HG02588 (cell line): ENCODE measurements at regions not wholly inside any gene's neighbourhood (a gene's known extent, or its start where the extent isn't known, plus 50 kb on each side); places are given as distances from the start of the nearest gene placed in this dataset.
"Not testable (repeated sequence)": the region's sequence is repeated elsewhere in the genome, so short reads cannot be mapped to it uniquely, and the experiment has no call there.

Experiments used
- ATAC-seq: cut with Tn5 transposase; IDR thresholded peaks from one replicate; pipeline ENCODE4 v1.9.1; 2021; ENCODE audit warnings: mild to moderate bottlenecking, moderate library complexity; ENCODE audit not compliant: unreplicated experiment

- no peak for ATAC-seq
Observed at GRCh38 chr6:113697632-113698410, 159.3 kb upstream of the MARCKS start.

- no peak for ATAC-seq
Observed at GRCh38 chr6:113699239-113699638, 157.9 kb upstream of the MARCKS start.

- ATAC-seq, result no peak
Observed at GRCh38 chr6:113701552-113702254, 155.4 kb upstream of the MARCKS start.

- ATAC-seq, result no peak
Observed at GRCh38 chr6:113707194-113707593, 150.0 kb upstream of the MARCKS start.

GRCh38 chr6:113709936-113710509 is 147.1 kb upstream of the MARCKS start:
- no peak for ATAC-seq

- no peak for ATAC-seq
Observed at GRCh38 chr6:113713665-113714064, 143.5 kb upstream of the MARCKS start.

- no peak for ATAC-seq
Observed at GRCh38 chr6:113718588-113718987, 138.6 kb upstream of the MARCKS start.

GRCh38 chr6:113719064-113719463 is 138.1 kb upstream of the MARCKS start:
- ATAC-seq, result no peak

GRCh38 chr6:113719545-113719944 is 137.6 kb upstream of the MARCKS start:
- ATAC-seq, result no peak

GRCh38 chr6:113723182-113723581 is 134.0 kb upstream of the MARCKS start:
- ATAC-seq, result no peak

GRCh38 chr6:113724927-113725326 is 132.2 kb upstream of the MARCKS start:
- ATAC-seq, result not testable (repeated sequence)

GRCh38 chr6:113731541-113731940 is 125.6 kb upstream of the MARCKS start:
- ATAC-seq, result no peak

GRCh38 chr6:113732384-113732966 is 124.7 kb upstream of the MARCKS start:
- no peak for ATAC-seq

GRCh38 chr6:113733381-113733780 is 123.8 kb upstream of the MARCKS start:
- no peak for ATAC-seq

- ATAC-seq, result no peak
Observed at GRCh38 chr6:113734982-113735381, 122.2 kb upstream of the MARCKS start.

GRCh38 chr6:113735491-113735890 is 121.7 kb upstream of the MARCKS start:
- no peak for ATAC-seq

GRCh38 chr6:113736978-113737377 is 120.2 kb upstream of the MARCKS start:
- ATAC-seq, result no peak

GRCh38 chr6:113739041-113739655 is 118.0 kb upstream of the MARCKS start:
- ATAC-seq, result no peak

- ATAC-seq, result no peak
Observed at GRCh38 chr6:113741651-113742050, 115.5 kb upstream of the MARCKS start.

GRCh38 chr6:113742342-113742741 is 114.8 kb upstream of the MARCKS start:
- no peak for ATAC-seq

- no peak for ATAC-seq
Observed at GRCh38 chr6:113744861-113745260, 112.3 kb upstream of the MARCKS start.
